ENCODE measurements at regions not wholly inside any gene's neighbourhood (a gene's known extent, or its start where the extent isn't known, plus 50 kb on each side); places are given as distances from the start of the nearest gene placed in this dataset.

GRCh38 chr10:52967806-52968795 is 195.5 kb upstream of the MBL2 start:
- no peak for TF ChIP-seq CTCF (IDR thresholded peaks at IDR 0.05; ENCODE audit: low read depth, low read length)
- no peak overlapping the region for H3K4me3 ChIP-seq (ENCODE audit: low read depth, low read length)

GRCh38 chr10:52966904-52967303 is 194.3 kb upstream of the MBL2 start:
- no peak for TF ChIP-seq CTCF (IDR thresholded peaks at IDR 0.05; ENCODE audit: low read depth, low read length)
- no peak overlapping the region for H3K4me3 ChIP-seq (ENCODE audit: low read depth, low read length)

- H3K4me3 ChIP-seq (ENCODE audit: low read depth, low read length) = no peak overlapping the region
- no peak for TF ChIP-seq CTCF (IDR thresholded peaks at IDR 0.05; ENCODE audit: low read depth, low read length)
Observed at GRCh38 chr10:52965938-52966401, 193.4 kb upstream of the MBL2 start.

- H3K4me3 ChIP-seq (ENCODE audit: low read depth, low read length) = no peak overlapping the region
- TF ChIP-seq CTCF (IDR thresholded peaks at IDR 0.05; ENCODE audit: low read depth, low read length) = no peak
Observed at GRCh38 chr10:52965509-52965908, 192.9 kb upstream of the MBL2 start.

DNA sequence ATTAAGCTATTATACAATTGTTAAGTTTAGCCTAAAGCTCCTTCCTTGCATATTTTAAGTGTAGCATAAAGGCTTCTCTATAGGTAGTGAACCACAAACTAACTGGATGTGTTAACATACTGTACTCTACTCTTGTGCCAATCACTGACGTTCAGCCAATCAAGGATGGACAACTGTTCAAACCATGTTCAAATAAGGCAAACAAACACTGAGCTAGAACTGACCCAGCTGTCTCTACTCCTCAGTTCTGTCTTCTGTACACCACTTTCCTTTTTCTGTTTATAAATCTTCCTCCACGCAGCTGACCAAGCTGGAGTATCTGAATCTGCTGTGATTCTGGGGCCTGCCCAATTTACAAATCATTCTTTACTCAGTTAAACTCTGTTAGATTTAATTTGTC is 188.7 kb upstream of the MBL2 start:
- TF ChIP-seq CTCF (IDR thresholded peaks at IDR 0.05; ENCODE audit: low read depth, low read length) = no peak
- H3K4me3 ChIP-seq (ENCODE audit: low read depth, low read length) = no peak overlapping the region

DNA sequence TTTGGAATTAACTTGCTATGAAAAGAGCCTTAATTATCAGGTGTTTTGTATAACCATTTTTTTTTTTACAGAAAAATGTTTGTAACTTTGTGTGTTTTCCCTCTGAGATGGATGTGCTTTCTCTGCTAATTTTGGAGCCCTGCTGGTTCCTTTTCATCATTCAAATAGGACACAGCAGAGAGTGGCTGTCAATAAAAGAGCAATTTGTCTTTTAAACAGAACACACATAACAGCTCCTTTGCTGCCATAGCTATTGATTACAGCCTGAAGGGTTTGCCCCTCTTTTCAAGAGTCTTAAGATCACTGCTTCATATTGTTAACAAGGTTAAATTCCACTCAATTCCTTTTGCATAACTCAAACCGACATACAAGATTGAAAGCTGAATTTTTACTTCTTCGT is 187.2 kb upstream of the MBL2 start:
- no peak overlapping the region for H3K4me3 ChIP-seq (ENCODE audit: low read depth, low read length)
- TF ChIP-seq CTCF (IDR thresholded peaks at IDR 0.05; ENCODE audit: low read depth, low read length) = no peak

DNA sequence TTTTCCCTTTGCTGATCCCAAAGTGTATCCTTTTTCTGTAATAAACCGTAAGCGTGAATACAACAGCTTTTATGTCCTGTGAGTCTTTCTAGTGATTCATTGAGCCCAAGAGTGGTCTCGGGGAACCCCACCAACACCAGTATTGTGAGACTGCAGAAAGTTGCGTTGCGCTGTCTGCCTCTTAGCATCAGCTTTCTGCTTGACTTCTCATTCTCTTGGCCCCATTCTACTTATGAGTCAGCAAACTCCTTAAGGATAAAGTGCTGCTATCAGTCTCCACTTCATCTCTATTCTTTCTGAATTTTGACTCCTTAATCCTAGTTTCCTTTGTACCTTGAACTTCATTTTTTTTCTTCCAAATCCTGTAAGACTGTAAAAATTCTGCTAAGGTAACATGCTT is 184.3 kb upstream of the MBL2 start:
- TF ChIP-seq CTCF (IDR thresholded peaks at IDR 0.05; ENCODE audit: low read depth, low read length) = no peak
- no peak overlapping the region for H3K4me3 ChIP-seq (ENCODE audit: low read depth, low read length)
